Mesenchymal stem cell (in vitro differentiated cells and primary cell): ENCODE measurements at regions not wholly inside any gene's neighbourhood (a gene's known extent, or its start where the extent isn't known, plus 50 kb on each side); places are given as distances from the start of the nearest gene placed in this dataset.

Experiments
- DNase-seq: peaks from one replicate; pipeline ENCODE4 v3.0.0-alpha.2; 2013
- H2AFZ ChIP-seq: one replicate; pipeline ENCODE4 v1.6.1; 2013; ENCODE audit warnings: low read depth, mild to moderate bottlenecking, control low read depth, inconsistent platforms, low read length, moderate library complexity
- H2AK5ac ChIP-seq: 2 replicates; pipeline ENCODE4 v1.6.1; 2013; ENCODE audit warnings: low read length, moderate library complexity, mild to moderate bottlenecking, inconsistent platforms; ENCODE audit not compliant: severe bottlenecking
- H2BK120ac ChIP-seq: one replicate; pipeline ENCODE4 v1.6.1; 2013; ENCODE audit warnings: low read depth, mild to moderate bottlenecking, inconsistent platforms, low read length, moderate library complexity
- H2BK12ac ChIP-seq, 2 experiments: one replicate each; pipeline ENCODE4 v1.6.1; 2013; ENCODE audit warnings: inconsistent platforms in 2 of 2, low read length in 2 of 2, mild to moderate bottlenecking in 2 of 2, moderate library complexity in 2 of 2, control low read depth in 1 of 2
- H2BK15ac ChIP-seq: one replicate; pipeline ENCODE4 v1.6.1; 2013; ENCODE audit warnings: mild to moderate bottlenecking, low read depth, inconsistent platforms; ENCODE audit not compliant: poor library complexity, severe bottlenecking
- H2BK5ac ChIP-seq: 2 replicates; pipeline ENCODE4 v1.6.1; 2013; ENCODE audit warnings: low read depth, mild to moderate bottlenecking, low read length, control low read depth, inconsistent platforms; ENCODE audit not compliant: poor library complexity, severe bottlenecking
- H3K14ac ChIP-seq, 2 experiments: one replicate each; pipeline ENCODE4 v1.6.1; 2013; ENCODE audit warnings: inconsistent platforms in 2 of 2, low read length in 2 of 2, control low read depth in 1 of 2, mild to moderate bottlenecking in 1 of 2, moderate library complexity in 1 of 2
- H3K18ac ChIP-seq, 2 experiments: one replicate each; pipeline ENCODE4 v1.6.1; 2013; ENCODE audit warnings: inconsistent platforms in 2 of 2, low read length in 2 of 2, control low read depth in 1 of 2, low read depth in 1 of 2, mild to moderate bottlenecking in 1 of 2
- H3K23ac ChIP-seq, 2 experiments: one replicate each; pipeline ENCODE4 v1.6.1; 2013; ENCODE audit warnings: inconsistent platforms in 2 of 2, low read length in 2 of 2, mild to moderate bottlenecking in 2 of 2, moderate library complexity in 2 of 2, control low read depth in 1 of 2
- H3K27ac ChIP-seq: 2 replicates; pipeline ENCODE4 v1.5.1; 2013; ENCODE audit warnings: mild to moderate bottlenecking, moderate library complexity, low read length, control low read depth, inconsistent platforms; ENCODE audit not compliant: poor library complexity, severe bottlenecking
- H3K27me3 ChIP-seq, 2 experiments: 2 replicates each; pipeline versions ENCODE4 v1.6.1 to v1.7.0; 2013; ENCODE audit warnings: low read length in 2 of 2, mild to moderate bottlenecking in 2 of 2, moderate library complexity in 2 of 2, control low read depth in 1 of 2, inconsistent platforms in 1 of 2; ENCODE audit not compliant: control insufficient read depth in 1 of 2, insufficient read depth in 1 of 2
- H3K36me3 ChIP-seq, 2 experiments: 2 replicates each; pipeline versions ENCODE4 v1.6.1 to v1.7.0; 2013; ENCODE audit warnings: low read length in 2 of 2, control low read depth in 1 of 2, inconsistent platforms in 1 of 2, low read depth in 1 of 2, mild to moderate bottlenecking in 1 of 2; ENCODE audit not compliant: insufficient read depth in 2 of 2, control insufficient read depth in 1 of 2
- H3K4ac ChIP-seq, 2 experiments: one replicate each; pipeline ENCODE4 v1.6.1; 2013; ENCODE audit warnings: inconsistent platforms in 2 of 2, low read length in 2 of 2, mild to moderate bottlenecking in 2 of 2, moderate library complexity in 2 of 2, control low read depth in 1 of 2, low read depth in 1 of 2
- H3K4me1 ChIP-seq: 2 replicates; pipeline ENCODE4 v1.6.1; 2013; ENCODE audit warnings: low read depth, low read length, control low read depth; ENCODE audit not compliant: control insufficient read depth, insufficient read depth
- H3K4me2 ChIP-seq: 2 replicates; pipeline ENCODE4 v1.6.1; 2013; ENCODE audit warnings: low read length, mild to moderate bottlenecking, inconsistent platforms; ENCODE audit not compliant: poor library complexity, severe bottlenecking
- H3K4me3 ChIP-seq, 2 experiments: 2 replicates each; pipeline versions ENCODE4 v1.5.1 to v1.7.0; 2013; ENCODE audit warnings: low read length in 2 of 2, mild to moderate bottlenecking in 2 of 2, control low read depth in 1 of 2, low read depth in 1 of 2; ENCODE audit not compliant: insufficient read depth in 1 of 2
- H3K79me1 ChIP-seq: replicated peaks from 2 replicates; pipeline ENCODE4 v1.6.1; 2013; ENCODE audit warnings: mild to moderate bottlenecking, control low read depth, low read length, inconsistent platforms; ENCODE audit not compliant: poor library complexity, severe bottlenecking
- H3K9ac ChIP-seq: 2 replicates; pipeline ENCODE4 v1.7.0; 2013; ENCODE audit warnings: mild to moderate bottlenecking, low read length, moderate library complexity
- H3K9me3 ChIP-seq: 2 replicates; pipeline ENCODE4 v1.7.0; 2013; ENCODE audit warnings: mild to moderate bottlenecking, low read length; ENCODE audit not compliant: control insufficient read depth
- H4K8ac ChIP-seq: one replicate; pipeline ENCODE4 v1.6.1; 2013; ENCODE audit warnings: inconsistent platforms, mild to moderate bottlenecking, low read length, moderate library complexity
- H4K91ac ChIP-seq: one replicate; pipeline ENCODE4 v1.6.1; 2013; ENCODE audit warnings: mild to moderate bottlenecking, low read length, inconsistent platforms
- WGBS: methylation state at CpG from one replicate; pipeline ENCODE4 v1.1.7; 2013; ENCODE audit warnings: mixed read lengths; 5-methylcytosine and 5-hydroxymethylcytosine counted together

GRCh38 chr6:26257272-26257671, 107.7 kb upstream of the BTN3A2 start:
- Histone ChIP-seq H3K14ac (no peak overlapping the region), H4K8ac (no peak overlapping the region), H2BK12ac (no peak overlapping the region), H3K36me3 (peaks cover 0 to 3% of the 10 kb centered on the region in 2 experiments), H2BK5ac (no peak overlapping the region), H3K4me2 (no peak overlapping the region), H2BK15ac (no peak overlapping the region), H3K4ac (no peak overlapping the region), H3K4me3 (no peak overlapping the region), H3K4me1 (no peaks in the 10 kb centered on the region), H3K79me1 (peaks cover 4% of the 10 kb centered on the region), H3K9ac (no peak overlapping the region), H2BK120ac (no peak overlapping the region), H2AFZ (no peak overlapping the region), H3K27me3 (peaks cover 0 to 83% of the 10 kb centered on the region in 2 experiments), H3K9me3 (no peaks in the 10 kb centered on the region), H3K23ac (no peak overlapping the region), H2AK5ac (no peak overlapping the region), H3K27ac (no peak overlapping the region), H3K18ac (no peak overlapping the region), H4K91ac (no peak overlapping the region)
- DNase-seq = no peak
- WGBS = 89% methylated on average over 7 of the region's 7 CpGs

DNA sequence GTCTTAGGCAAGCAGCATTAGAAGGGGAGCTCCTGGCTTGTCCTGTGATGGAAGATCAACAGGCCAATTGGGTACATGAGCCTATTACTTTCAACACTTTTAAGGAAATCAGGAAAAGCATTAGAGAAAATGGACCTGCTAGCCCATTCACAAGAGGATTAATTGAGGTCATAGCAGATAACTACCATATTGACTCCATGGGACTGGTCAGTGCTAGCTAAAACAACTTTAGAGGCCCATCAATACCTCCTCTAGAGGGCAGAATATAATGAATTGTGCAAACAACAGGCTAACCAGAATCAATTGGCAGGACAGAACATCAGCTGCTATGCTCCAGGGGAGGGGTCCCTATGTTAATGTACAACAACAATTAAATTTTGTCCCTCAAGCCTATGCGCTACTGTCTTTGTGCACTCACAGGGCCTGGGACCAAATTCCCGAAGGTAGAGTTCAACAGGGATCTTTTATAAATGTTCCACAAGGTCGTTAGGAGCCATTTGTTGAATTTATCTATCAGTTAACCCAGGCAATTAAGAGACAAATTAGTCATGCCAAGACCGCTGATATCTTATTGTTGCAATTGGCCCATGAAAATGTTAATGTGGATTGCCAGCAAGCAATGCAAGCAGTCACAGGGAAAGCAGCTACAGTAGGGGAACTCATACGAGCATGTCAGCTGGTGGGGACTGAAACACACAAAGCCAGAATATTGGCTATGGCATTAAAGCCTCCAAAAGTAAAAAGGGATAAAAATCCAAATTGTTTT, 106.6 kb upstream of the BTN3A2 start:
- Histone ChIP-seq H3K18ac (no peak overlapping the region), H3K4ac (no peak overlapping the region), H2BK5ac (no peak overlapping the region), H2BK12ac (no peak overlapping the region), H2AK5ac (no peak overlapping the region), H4K8ac (no peak overlapping the region), H3K4me3 (no peak overlapping the region), H2BK15ac (no peak overlapping the region), H4K91ac (no peak overlapping the region), H3K4me1 (no peaks in the 10 kb centered on the region), H3K27ac (no peak overlapping the region), H3K27me3 (peaks cover 0 to 75% of the 10 kb centered on the region in 2 experiments), H3K36me3 (peaks cover 0 to 3% of the 10 kb centered on the region in 2 experiments), H3K23ac (no peak overlapping the region), H3K79me1 (peaks cover 4% of the 10 kb centered on the region), H2AFZ (no peak overlapping the region), H3K4me2 (no peak overlapping the region), H3K9me3 (no peaks in the 10 kb centered on the region), H3K9ac (no peak overlapping the region), H3K14ac (no peak overlapping the region), H2BK120ac (no peak overlapping the region)
- WGBS = 94% methylated on average over 5 of the region's 5 CpGs
- DNase-seq = no peak

GRCh38 chr6:26260110-26260637, 104.8 kb upstream of the BTN3A2 start:
- Histone ChIP-seq H3K4me2 (no peak overlapping the region), H3K4ac (no peak overlapping the region), H3K23ac (no peak overlapping the region), H2AFZ (no peak overlapping the region), H3K4me1 (no peaks in the 10 kb centered on the region), H4K8ac (no peak overlapping the region), H2BK5ac (no peak overlapping the region), H3K14ac (no peak overlapping the region), H3K79me1 (peaks cover 3% of the 10 kb centered on the region), H3K36me3 (peaks cover 0 to 3% of the 10 kb centered on the region in 2 experiments), H2AK5ac (no peak overlapping the region), H3K4me3 (no peak overlapping the region), H3K9me3 (no peaks in the 10 kb centered on the region), H2BK12ac (no peak overlapping the region), H3K27ac (no peak overlapping the region), H2BK120ac (no peak overlapping the region), H4K91ac (no peak overlapping the region), H2BK15ac (no peak overlapping the region), H3K27me3 (peaks cover 0 to 66% of the 10 kb centered on the region in 2 experiments), H3K9ac (no peak overlapping the region), H3K18ac (no peak overlapping the region)
- DNase-seq = no peak
- 89% methylated on average over 7 of the region's 7 CpGs for WGBS

- H3K4me3 ChIP-seq = no peak overlapping the region
- no peak overlapping the region for H3K23ac ChIP-seq
- H3K4me1 ChIP-seq = no peaks in the 10 kb centered on the region
- no CpG with 5 or more reads among the region's 6 CpGs for WGBS
- H3K36me3 ChIP-seq = peaks cover 0 to 3% of the 10 kb centered on the region in 2 experiments
- H4K91ac ChIP-seq = no peak overlapping the region
- no peak overlapping the region for H2AK5ac ChIP-seq
- no peak overlapping the region for H4K8ac ChIP-seq
- peaks cover under 1% of the 10 kb centered on the region for H3K79me1 ChIP-seq
- no peak overlapping the region for H2BK15ac ChIP-seq
- no peak overlapping the region for H2BK12ac ChIP-seq
- H3K4ac ChIP-seq = no peak overlapping the region
- H2BK120ac ChIP-seq = no peak overlapping the region
- no peak overlapping the region for H3K4me2 ChIP-seq
- H3K14ac ChIP-seq = no peak overlapping the region
- H3K18ac ChIP-seq = no peak overlapping the region
- no peak overlapping the region for H3K9ac ChIP-seq
- H3K27ac ChIP-seq = no peak overlapping the region
- H3K27me3 ChIP-seq = peaks cover 0 to 61% of the 10 kb centered on the region in 2 experiments
- DNase-seq = no peak
- H2BK5ac ChIP-seq = no peak overlapping the region
- no peak overlapping the region for H2AFZ ChIP-seq
- H3K9me3 ChIP-seq = no peaks in the 10 kb centered on the region
Measured at GRCh38 chr6:26260725-26261490, 104.1 kb upstream of the BTN3A2 start.
